ENCODE measurements at regions not wholly inside any gene's neighbourhood (a gene's known extent, or its start where the extent isn't known, plus 50 kb on each side); places are given as distances from the start of the nearest gene placed in this dataset.

DNA sequence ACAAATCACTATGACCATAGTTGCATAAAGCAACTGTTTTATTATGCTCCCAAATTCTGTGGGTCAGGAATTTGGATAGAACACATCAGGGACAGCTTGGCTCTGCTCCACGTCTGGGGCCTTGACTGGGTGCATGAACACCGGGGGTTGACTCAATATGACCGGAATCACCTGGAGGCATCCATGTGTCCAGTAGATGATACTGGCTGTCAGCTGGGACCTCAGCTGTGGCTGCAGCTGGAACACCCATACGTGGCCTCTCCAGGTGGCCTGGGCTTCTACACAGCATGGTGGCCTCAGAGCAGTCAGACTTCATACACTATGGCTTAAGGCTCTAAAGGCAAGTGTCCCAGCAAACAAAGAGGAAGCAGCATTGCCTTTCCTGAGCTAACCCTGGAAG is 113.4 kb downstream of the NRN1 start:
- Histone ChIP-seq H3K9me3 (ENCODE audit: control insufficient read depth, insufficient read depth, low read depth, low read length) (no peaks in the 10 kb centered on the region), H4K20me1 (ENCODE audit: control insufficient read depth, extremely low read depth, insufficient read depth, low read length) (no peaks in the 10 kb centered on the region), H3K4me2 (ENCODE audit: extremely low read depth, insufficient read depth, low read length) (no peak overlapping the region), H3K36me3 (ENCODE audit: control insufficient read depth, insufficient read depth, low read length) (no peaks in the 10 kb centered on the region), H3K4me3 (replicated peaks in 1 of 4; ENCODE audit: control extremely low read depth in 1 of 4, insufficient read depth in 1 of 4, low read depth in 3 of 4, low read length in 4 of 4) (no peak overlapping the region), H3K79me2 (ENCODE audit: control insufficient read depth, insufficient read depth, low read length) (no peaks in the 10 kb centered on the region), H3K27me3 (ENCODE audit: control insufficient read depth, insufficient read depth, low read length) (no peaks in the 10 kb centered on the region), H3K4me1 (ENCODE audit: control insufficient read depth, extremely low read depth, insufficient read depth, low read length) (no peaks in the 10 kb centered on the region), H3K9ac (ENCODE audit: insufficient read depth, low read length) (no peak overlapping the region), H3K27ac (ENCODE audit: insufficient read depth, low read length) (no peak overlapping the region), H2AFZ (ENCODE audit: low read length) (no peak overlapping the region)
- DNase-seq (ENCODE audit: low read depth in 2 of 2), result no peak
- TF ChIP-seq, protein P1, sequence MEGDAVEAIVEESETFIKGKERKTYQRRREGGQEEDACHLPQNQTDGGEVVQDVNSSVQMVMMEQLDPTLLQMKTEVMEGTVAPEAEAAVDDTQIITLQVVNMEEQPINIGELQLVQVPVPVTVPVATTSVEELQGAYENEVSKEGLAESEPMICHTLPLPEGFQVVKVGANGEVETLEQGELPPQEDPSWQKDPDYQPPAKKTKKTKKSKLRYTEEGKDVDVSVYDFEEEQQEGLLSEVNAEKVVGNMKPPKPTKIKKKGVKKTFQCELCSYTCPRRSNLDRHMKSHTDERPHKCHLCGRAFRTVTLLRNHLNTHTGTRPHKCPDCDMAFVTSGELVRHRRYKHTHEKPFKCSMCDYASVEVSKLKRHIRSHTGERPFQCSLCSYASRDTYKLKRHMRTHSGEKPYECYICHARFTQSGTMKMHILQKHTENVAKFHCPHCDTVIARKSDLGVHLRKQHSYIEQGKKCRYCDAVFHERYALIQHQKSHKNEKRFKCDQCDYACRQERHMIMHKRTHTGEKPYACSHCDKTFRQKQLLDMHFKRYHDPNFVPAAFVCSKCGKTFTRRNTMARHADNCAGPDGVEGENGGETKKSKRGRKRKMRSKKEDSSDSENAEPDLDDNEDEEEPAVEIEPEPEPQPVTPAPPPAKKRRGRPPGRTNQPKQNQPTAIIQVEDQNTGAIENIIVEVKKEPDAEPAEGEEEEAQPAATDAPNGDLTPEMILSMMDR (conservative IDR thresholded peaks at IDR 0.05 in 1 of 2, IDR thresholded peaks at IDR 0.05 in 1 of 2; ENCODE audit: low read depth in 1 of 2, low read length in 2 of 2), result no peak
- no peak for TF ChIP-seq EZH2 (IDR thresholded peaks at IDR 0.05; ENCODE audit: low read length, missing control alignments)

DNA sequence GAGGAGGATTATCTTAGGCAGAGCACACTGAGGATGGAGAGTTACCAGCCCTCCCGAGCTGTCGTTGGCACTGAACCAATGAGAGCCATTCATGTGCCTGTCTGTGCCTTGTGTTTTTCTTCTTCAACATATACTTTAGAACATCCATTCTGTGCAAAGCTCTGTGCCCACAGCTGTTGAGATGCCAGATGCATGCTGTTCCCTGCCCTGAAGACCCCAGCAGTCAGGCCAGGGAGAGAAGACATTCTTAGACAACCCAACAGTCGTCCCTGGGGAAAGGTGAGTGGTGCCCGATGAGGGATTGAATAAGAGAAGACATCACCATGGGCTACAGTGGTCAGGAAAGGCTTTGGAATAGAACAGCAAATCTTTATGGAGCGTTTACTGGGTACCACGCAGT is 114.1 kb downstream of the NRN1 start:
- Histone ChIP-seq H2AFZ (ENCODE audit: low read length) (no peak overlapping the region), H3K4me3 (replicated peaks in 1 of 4; ENCODE audit: control extremely low read depth in 1 of 4, insufficient read depth in 1 of 4, low read depth in 3 of 4, low read length in 4 of 4) (no peak overlapping the region), H3K9me3 (ENCODE audit: control insufficient read depth, insufficient read depth, low read depth, low read length) (no peaks in the 10 kb centered on the region), H3K36me3 (ENCODE audit: control insufficient read depth, insufficient read depth, low read length) (no peaks in the 10 kb centered on the region), H3K27ac (ENCODE audit: insufficient read depth, low read length) (no peak overlapping the region), H3K4me1 (ENCODE audit: control insufficient read depth, extremely low read depth, insufficient read depth, low read length) (no peaks in the 10 kb centered on the region), H3K9ac (ENCODE audit: insufficient read depth, low read length) (no peak overlapping the region), H4K20me1 (ENCODE audit: control insufficient read depth, extremely low read depth, insufficient read depth, low read length) (no peaks in the 10 kb centered on the region), H3K27me3 (ENCODE audit: control insufficient read depth, insufficient read depth, low read length) (no peaks in the 10 kb centered on the region), H3K4me2 (ENCODE audit: extremely low read depth, insufficient read depth, low read length) (no peak overlapping the region), H3K79me2 (ENCODE audit: control insufficient read depth, insufficient read depth, low read length) (no peaks in the 10 kb centered on the region)
- no peak for DNase-seq (ENCODE audit: low read depth in 2 of 2)
- TF ChIP-seq, protein P1 (conservative IDR thresholded peaks at IDR 0.05 in 1 of 2, IDR thresholded peaks at IDR 0.05 in 1 of 2; ENCODE audit: low read depth in 1 of 2, low read length in 2 of 2), result no peak
- TF ChIP-seq EZH2 (IDR thresholded peaks at IDR 0.05; ENCODE audit: low read length, missing control alignments), result no peak

DNA sequence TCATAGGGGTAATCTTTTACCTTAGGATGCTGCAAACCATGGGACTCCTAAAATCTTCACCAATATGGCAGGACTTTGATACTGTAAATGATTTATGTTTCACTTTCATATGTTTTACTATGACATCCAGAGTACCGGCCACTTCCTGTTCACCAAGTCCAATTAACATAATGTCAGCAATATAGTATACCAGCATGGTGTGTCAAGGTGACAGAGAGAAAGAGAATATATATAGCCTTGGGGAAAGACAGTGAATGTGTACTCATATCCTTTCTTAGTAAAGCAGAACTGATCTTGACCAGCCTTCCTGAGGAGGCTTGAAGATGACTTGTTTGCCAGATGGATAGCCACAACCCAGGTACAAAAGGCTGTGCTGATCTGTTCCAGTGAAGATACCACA is 127.9 kb downstream of the NRN1 start:
- no peaks in the 10 kb centered on the region for H3K27me3 ChIP-seq (ENCODE audit: control insufficient read depth, insufficient read depth, low read length)

More for the DNA sequence above, 127.9 kb downstream of the NRN1 start:
- Histone ChIP-seq H3K9ac (ENCODE audit: insufficient read depth, low read length) (no peak overlapping the region), H3K36me3 (ENCODE audit: control insufficient read depth, insufficient read depth, low read length) (no peaks in the 10 kb centered on the region), H3K79me2 (ENCODE audit: control insufficient read depth, insufficient read depth, low read length) (no peaks in the 10 kb centered on the region), H2AFZ (ENCODE audit: low read length) (no peak overlapping the region), H3K4me2 (ENCODE audit: extremely low read depth, insufficient read depth, low read length) (no peak overlapping the region), H3K4me1 (ENCODE audit: control insufficient read depth, extremely low read depth, insufficient read depth, low read length) (no peaks in the 10 kb centered on the region), H4K20me1 (ENCODE audit: control insufficient read depth, extremely low read depth, insufficient read depth, low read length) (no peaks in the 10 kb centered on the region), H3K9me3 (ENCODE audit: control insufficient read depth, insufficient read depth, low read depth, low read length) (no peaks in the 10 kb centered on the region), H3K4me3 (replicated peaks in 1 of 4; ENCODE audit: control extremely low read depth in 1 of 4, insufficient read depth in 1 of 4, low read depth in 3 of 4, low read length in 4 of 4) (no peak overlapping the region), H3K27ac (ENCODE audit: insufficient read depth, low read length) (no peak overlapping the region)
- DNase-seq (ENCODE audit: low read depth in 2 of 2), result no peak
- TF ChIP-seq, protein P1 (conservative IDR thresholded peaks at IDR 0.05 in 1 of 2, IDR thresholded peaks at IDR 0.05 in 1 of 2; ENCODE audit: low read depth in 1 of 2, low read length in 2 of 2), result no peak
- TF ChIP-seq EZH2 (IDR thresholded peaks at IDR 0.05; ENCODE audit: low read length, missing control alignments), result no peak

Data from fibroblast of lung (primary cell).